Uterus (tissue), 2 donors: ENCODE measurements at regions not wholly inside any gene's neighbourhood (a gene's known extent, or its start where the extent isn't known, plus 50 kb on each side); places are given as distances from the start of the nearest gene placed in this dataset.
"Not testable (repeated sequence)": the region's sequence is repeated elsewhere in the genome, so short reads cannot be mapped to it uniquely, and the experiment has no call there.

Experiments used
- POLR2A ChIP-seq, 2 donors: fragments of 450-650 bp; IDR thresholded peaks; one replicate each; pipeline ENCODE4 v1.6.1; 2016; ENCODE audit warnings: antibody characterized with exemption in 2 of 2, mild to moderate bottlenecking in 1 of 2, moderate library complexity in 1 of 2
- TF ChIP-seq, protein P1 (sequence below), 4 experiments: fragments of 200-600 bp in 2 of 4; fragments of 450-650 bp in 2 of 4; sonication (generic) in 2 of 4; IDR thresholded peaks; one replicate each; pipeline ENCODE4 v1.5.1; 2016 to 2019; ENCODE audit warnings: antibody characterized with exemption in 4 of 4, mild to moderate bottlenecking in 2 of 4, moderate library complexity in 1 of 4

DNA sequence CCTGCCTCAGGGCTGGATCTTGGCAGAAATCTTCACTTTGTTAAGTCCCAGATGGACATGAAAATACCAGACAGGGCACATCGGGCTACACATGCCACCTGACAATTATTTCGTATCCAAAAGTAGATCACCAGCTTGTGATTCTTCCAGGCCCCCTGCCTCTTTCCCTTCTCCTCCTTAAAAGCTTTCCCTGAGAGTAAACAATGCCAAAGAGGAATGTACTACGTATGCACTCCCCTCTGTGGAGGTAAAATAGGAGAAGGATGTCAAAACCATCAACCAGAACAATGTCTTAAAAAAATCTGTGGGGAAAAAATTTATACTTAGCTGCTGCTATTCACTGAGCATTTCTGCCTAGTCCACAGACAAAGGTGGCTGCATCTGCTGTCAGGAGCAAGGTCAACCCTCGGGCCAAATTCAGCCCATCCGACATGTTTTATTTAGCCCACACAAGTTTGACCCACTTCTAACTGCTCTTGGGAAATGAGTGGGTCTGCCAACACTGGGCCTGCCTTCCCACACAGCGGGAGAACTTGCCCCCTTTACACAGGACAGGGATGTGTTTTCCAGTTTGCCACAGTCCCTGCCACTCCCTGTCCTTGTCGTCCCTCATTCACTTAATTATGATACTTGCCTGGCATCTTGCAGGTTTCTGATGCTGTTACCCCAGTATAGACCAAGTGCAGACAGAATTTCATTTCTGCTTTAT lies 74.7 kb upstream of the NBPF26 start:
- TF ChIP-seq, protein P1, sequence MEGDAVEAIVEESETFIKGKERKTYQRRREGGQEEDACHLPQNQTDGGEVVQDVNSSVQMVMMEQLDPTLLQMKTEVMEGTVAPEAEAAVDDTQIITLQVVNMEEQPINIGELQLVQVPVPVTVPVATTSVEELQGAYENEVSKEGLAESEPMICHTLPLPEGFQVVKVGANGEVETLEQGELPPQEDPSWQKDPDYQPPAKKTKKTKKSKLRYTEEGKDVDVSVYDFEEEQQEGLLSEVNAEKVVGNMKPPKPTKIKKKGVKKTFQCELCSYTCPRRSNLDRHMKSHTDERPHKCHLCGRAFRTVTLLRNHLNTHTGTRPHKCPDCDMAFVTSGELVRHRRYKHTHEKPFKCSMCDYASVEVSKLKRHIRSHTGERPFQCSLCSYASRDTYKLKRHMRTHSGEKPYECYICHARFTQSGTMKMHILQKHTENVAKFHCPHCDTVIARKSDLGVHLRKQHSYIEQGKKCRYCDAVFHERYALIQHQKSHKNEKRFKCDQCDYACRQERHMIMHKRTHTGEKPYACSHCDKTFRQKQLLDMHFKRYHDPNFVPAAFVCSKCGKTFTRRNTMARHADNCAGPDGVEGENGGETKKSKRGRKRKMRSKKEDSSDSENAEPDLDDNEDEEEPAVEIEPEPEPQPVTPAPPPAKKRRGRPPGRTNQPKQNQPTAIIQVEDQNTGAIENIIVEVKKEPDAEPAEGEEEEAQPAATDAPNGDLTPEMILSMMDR (IDR thresholded peaks at IDR 0.05) = not testable (repeated sequence)
- not testable (repeated sequence) for TF ChIP-seq POLR2A (IDR thresholded peaks at IDR 0.05)
